GM19328 (cell line): ENCODE measurements at regions not wholly inside any gene's neighbourhood (a gene's known extent, or its start where the extent isn't known, plus 50 kb on each side); places are given as distances from the start of the nearest gene placed in this dataset.

Source experiments
- ATAC-seq: cut with Tn5 transposase; IDR thresholded peaks from one replicate; pipeline ENCODE4 v1.9.1; 2021; ENCODE audit warnings: mild to moderate bottlenecking, moderate library complexity; ENCODE audit not compliant: unreplicated experiment

DNA sequence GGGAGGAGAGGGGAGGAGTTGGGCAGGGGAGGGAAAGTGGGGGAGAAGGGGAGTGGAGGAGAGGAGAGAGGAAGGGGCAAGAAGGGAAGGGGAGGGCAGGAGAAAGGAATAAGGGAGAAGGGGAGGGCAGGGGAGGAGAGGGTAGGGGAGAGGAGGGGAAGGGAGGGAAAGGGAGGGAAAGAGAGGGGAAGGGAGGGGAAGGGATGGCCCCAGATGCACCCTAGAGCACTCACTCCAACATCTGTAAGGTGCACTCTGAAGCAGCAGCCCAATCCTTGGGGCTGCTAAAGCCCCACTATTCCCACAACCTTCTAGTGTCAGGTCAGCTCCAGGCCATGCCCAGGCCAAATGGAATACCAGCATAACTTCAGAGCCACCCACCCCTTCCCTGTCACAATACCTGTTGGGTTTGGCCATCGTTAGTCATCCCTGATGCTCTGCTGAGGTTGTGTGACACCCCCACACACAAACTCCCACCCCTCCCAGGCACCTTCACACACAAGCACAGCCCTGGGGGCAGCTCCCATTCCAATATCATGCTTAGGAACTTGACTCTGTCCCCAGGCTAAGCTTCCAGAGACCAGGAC, 55.7 kb upstream of the PKDCC start:
- ATAC-seq, result no peak

DNA sequence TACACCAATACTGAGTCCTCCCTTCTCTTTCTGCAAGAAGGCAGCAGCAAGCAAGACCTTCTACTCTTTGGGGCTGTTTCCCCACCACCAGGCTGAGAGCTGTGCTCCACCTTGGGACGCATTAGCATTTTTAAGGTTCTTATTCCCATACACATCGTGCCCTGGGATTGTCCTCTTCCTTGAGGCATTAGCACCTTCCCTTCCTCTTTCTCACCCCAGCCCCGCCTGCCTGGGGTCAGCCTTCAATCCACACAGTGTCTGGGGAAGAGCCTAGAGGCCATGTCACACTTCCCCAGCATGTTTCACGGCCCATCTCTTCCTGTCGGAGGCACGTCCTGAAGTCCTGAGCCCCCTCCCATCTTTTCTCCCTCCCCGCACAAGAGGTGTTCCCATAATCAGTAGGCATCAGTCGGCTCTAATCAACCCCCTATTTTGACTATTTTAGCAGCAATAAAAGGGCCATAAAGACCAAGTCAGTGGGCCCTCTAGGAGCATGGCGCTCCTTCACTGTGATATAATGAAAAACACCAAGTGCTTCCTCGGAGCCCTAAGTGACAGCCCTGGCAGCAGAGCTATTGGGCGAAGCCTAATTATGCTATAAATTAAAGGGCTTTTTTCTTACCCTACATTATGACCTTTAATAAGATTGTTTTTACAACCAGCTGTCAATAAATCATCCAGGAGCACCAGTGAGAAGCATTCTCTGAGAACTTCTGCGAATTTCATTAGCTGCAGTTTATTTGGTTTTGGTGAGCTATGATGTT, 55.0 kb upstream of the PKDCC start:
- no peak for ATAC-seq

DNA sequence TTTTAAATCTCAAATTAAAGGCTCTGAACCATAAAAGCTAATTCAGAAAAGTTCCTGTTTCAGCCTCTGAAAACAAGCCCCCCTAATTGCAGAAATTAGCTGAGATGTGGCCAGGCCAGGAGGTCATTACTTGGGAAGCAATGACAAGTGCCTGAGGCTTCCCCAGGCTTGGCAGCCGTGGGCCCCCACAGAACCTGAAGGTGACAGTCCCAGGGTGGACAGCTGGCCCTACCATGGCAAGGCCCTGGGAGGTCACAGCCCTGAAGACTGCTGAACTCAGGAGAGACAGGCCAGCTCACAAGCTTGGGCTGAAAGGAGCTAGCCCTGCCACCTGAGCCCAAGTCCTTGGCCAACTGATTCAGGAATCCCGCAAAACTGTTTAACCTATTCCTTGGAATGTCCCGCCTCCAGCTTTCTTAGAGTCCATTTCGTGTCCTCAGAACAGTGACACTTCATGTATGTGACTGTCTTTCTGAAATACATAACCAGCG, 54.3 kb upstream of the PKDCC start:
- no peak for ATAC-seq

DNA sequence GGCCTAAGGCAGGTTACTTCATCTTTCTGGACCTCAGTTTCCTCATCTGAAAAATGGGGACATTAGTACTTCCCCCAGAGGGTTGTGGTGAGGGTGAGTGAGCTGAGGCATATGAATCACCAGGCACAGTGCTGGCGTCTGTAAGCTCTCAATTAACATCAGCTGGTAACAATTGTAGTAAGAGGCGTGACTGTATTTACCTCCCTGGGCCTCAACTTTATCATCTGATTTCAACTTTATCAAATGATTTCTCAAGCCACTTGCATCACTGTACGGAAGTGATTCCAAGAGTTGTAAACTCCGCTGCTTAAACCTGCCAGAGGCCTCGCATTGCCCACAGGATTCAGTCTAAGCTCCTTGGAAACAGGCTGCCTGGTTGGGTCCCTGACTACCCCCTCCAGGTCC, 53.6 kb upstream of the PKDCC start:
- ATAC-seq, result no peak

DNA sequence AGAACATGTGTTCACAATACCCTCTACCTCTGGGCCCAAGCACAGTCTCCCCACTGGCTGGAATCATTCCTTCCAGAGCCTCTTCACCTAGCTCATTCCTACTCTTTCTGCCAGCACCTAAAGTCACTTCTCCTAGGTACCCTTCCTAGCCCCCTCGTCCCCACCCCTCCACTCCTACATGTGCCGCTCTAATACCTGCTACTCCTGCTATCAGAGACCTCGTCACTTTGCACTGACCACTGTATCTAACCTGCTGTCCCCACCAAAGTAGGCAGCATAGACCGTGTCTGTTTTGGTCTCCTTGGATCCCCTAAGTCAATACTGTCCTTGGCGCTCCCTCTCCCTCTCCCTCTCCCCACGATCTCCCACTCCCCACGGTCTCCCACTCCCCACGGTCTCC, 53.2 kb upstream of the PKDCC start:
- ATAC-seq, result no peak

DNA sequence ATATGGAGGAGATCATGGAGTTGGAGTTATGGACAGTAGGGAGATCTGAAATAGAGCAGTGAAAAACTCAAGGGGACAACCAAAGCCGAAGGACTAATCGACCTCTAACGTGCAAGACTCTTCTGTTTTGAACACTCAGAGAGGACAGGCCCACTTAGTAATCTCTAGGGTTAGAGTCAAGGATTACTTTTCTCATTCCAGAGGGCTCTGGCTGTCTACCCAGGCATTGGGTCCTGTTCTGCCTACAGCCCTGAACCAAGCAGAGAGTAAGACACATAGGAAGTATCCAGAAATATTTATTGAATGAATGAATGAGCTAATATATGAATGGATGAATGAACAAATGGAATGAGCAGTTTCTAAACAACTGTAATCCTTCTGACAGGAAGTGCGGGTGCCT, 50.3 kb upstream of the PKDCC start:
- no peak for ATAC-seq
